Loucy (cell line): ENCODE measurements at regions not wholly inside any gene's neighbourhood (a gene's known extent, or its start where the extent isn't known, plus 50 kb on each side); places are given as distances from the start of the nearest gene placed in this dataset.
A peak's percentile ranks its signal among the peaks of the same experiment; 100 is the strongest.

Source experiments
- H2AFZ ChIP-seq: fragments of 200-600 bp; sonication (generic); 2 replicates; pipeline ENCODE4 v1.6.0; 2016; ENCODE audit warnings: antibody characterized with exemption, mild to moderate bottlenecking, low read length, moderate library complexity
- H3F3A ChIP-seq: fragments of 200-600 bp; 2 replicates; pipeline ENCODE4 v1.6.0; 2016; ENCODE audit warnings: antibody characterized with exemption, low read depth, mild to moderate bottlenecking
- H3K27me3 ChIP-seq: fragments of 200-600 bp; sonication (generic); 2 replicates; pipeline ENCODE4 v1.6.1; 2014; ENCODE audit warnings: low read length, mild to moderate bottlenecking; ENCODE audit not compliant: insufficient read depth, poor library complexity, severe bottlenecking
- H3K36me3 ChIP-seq: fragments of 200-600 bp; sonication (generic); 2 replicates; pipeline ENCODE4 v1.6.1; 2016; ENCODE audit warnings: low read length; ENCODE audit not compliant: insufficient read depth
- H3K4me1 ChIP-seq: fragments of 200-600 bp; sonication (generic); 2 replicates; pipeline ENCODE4 v1.5.1; 2014; ENCODE audit warnings: low read length, mild to moderate bottlenecking; ENCODE audit not compliant: insufficient read depth, poor library complexity, severe bottlenecking
- H3K4me2 ChIP-seq: fragments of 200-600 bp; sonication (generic); 2 replicates; pipeline ENCODE4 v1.6.0; 2014; ENCODE audit warnings: antibody characterized with exemption, low read length, low read depth, mild to moderate bottlenecking; ENCODE audit not compliant: poor library complexity, severe bottlenecking
- H3K4me3 ChIP-seq: fragments of 200-600 bp; sonication (generic); 2 replicates; pipeline ENCODE4 v1.5.1; 2014; ENCODE audit warnings: low read length, mild to moderate bottlenecking, mixed read lengths; ENCODE audit not compliant: poor library complexity, severe bottlenecking
- H3K79me2 ChIP-seq: fragments of 200-600 bp; sonication (generic); 2 replicates; pipeline ENCODE4 v1.6.1; 2014; ENCODE audit warnings: low read length; ENCODE audit not compliant: insufficient read depth
- H3K9ac ChIP-seq: fragments of 200-600 bp; sonication (generic); 2 replicates; pipeline ENCODE4 v1.6.0; 2014; ENCODE audit warnings: mild to moderate bottlenecking, low read depth, low read length, moderate library complexity; ENCODE audit not compliant: poor library complexity, severe bottlenecking
- H3K9me2 ChIP-seq: fragments of 200-600 bp; sonication (generic); replicated peaks from 2 replicates; pipeline ENCODE4 v1.6.1; 2016; ENCODE audit warnings: low read depth, low read length, mixed read lengths
- H3K9me3 ChIP-seq: fragments of 200-600 bp; sonication (generic); 2 replicates; pipeline ENCODE4 v1.6.1; 2014; ENCODE audit warnings: mild to moderate bottlenecking, antibody characterized with exemption, low read length, low read depth; ENCODE audit not compliant: insufficient read depth
- H4K20me1 ChIP-seq: fragments of 200-600 bp; sonication (generic); 2 replicates; pipeline ENCODE4 v1.6.0; 2014; ENCODE audit warnings: antibody characterized with exemption, low read length, mild to moderate bottlenecking; ENCODE audit not compliant: insufficient read depth, poor library complexity, severe bottlenecking
- EZH2phosphoT487 ChIP-seq: fragments of 200-600 bp; IDR thresholded peaks from 2 replicates; pipeline ENCODE4 v1.6.1; 2018; ENCODE audit warnings: antibody characterized with exemption, mild to moderate bottlenecking, moderate library complexity, borderline replicate concordance
- TF ChIP-seq, protein P1 (sequence below): fragments of 200-600 bp; sonication (generic); conservative IDR thresholded peaks from 2 replicates; pipeline ENCODE4 v1.5.1; 2014; ENCODE audit warnings: mild to moderate bottlenecking, antibody characterized with exemption, low read length

DNA sequence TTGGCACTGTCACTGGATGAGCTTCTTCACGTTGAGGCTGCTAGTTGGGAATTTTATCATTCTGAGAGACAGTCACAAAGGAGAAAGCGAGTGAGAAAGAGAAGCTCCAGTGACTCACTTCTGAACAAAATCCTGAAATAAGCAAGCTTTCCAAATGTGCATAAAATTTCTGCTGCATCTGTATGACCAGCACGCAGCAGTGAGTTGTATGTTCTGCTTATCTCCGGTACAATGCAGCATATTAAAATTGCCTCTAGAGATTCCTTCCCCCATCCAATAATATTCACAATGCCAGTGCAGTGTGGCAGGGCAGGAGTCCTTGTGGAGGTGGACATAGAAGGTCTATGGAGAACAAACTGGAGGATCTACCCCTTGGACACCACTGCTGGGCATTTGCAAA, 290.5 kb downstream of the ADGB start:
- Histone ChIP-seq H4K20me1 (no peaks in the 10 kb centered on the region), H3K79me2 (no peaks in the 10 kb centered on the region), H3K9ac (no peak overlapping the region), H3K36me3 (no peaks in the 10 kb centered on the region), H3K4me1 (peaks cover 7% of the 10 kb centered on the region), H3K27me3 (no peaks in the 10 kb centered on the region), H2AFZ (no peak overlapping the region), H3K4me3 (no peak overlapping the region), H3K4me2 (no peak overlapping the region), H3K9me2 (no peaks in the 10 kb centered on the region), H3F3A (no peaks in the 10 kb centered on the region), H3K9me3 (no peaks in the 10 kb centered on the region)
- TF ChIP-seq, protein P1, sequence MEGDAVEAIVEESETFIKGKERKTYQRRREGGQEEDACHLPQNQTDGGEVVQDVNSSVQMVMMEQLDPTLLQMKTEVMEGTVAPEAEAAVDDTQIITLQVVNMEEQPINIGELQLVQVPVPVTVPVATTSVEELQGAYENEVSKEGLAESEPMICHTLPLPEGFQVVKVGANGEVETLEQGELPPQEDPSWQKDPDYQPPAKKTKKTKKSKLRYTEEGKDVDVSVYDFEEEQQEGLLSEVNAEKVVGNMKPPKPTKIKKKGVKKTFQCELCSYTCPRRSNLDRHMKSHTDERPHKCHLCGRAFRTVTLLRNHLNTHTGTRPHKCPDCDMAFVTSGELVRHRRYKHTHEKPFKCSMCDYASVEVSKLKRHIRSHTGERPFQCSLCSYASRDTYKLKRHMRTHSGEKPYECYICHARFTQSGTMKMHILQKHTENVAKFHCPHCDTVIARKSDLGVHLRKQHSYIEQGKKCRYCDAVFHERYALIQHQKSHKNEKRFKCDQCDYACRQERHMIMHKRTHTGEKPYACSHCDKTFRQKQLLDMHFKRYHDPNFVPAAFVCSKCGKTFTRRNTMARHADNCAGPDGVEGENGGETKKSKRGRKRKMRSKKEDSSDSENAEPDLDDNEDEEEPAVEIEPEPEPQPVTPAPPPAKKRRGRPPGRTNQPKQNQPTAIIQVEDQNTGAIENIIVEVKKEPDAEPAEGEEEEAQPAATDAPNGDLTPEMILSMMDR = no peak
- no peak for TF ChIP-seq EZH2phosphoT487

DNA sequence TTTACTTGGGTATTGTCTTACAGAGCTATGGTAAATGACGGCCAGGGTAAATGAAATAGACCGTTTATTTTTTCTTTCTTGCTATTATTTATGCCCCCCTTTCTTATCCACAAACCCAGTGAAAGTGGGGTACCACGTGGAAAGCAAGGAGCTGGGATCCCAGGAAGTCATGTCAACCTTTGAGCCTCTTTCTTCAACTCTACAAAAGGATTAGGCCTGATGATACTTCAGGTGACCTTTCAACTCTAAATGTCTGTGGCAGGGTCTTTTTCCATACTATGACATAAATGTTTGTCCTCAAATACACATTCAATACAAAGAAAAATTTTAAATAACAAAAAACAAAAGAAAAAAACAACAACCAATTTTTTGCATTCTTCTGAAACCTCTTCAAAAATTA, 291.4 kb downstream of the ADGB start:
- H2AFZ ChIP-seq = no peak overlapping the region
- H3K79me2 ChIP-seq = no peaks in the 10 kb centered on the region
- no peak overlapping the region for H3K4me3 ChIP-seq
- no peaks in the 10 kb centered on the region for H3K36me3 ChIP-seq
- H3F3A ChIP-seq = no peaks in the 10 kb centered on the region
- no peak for TF ChIP-seq EZH2phosphoT487
- TF ChIP-seq, protein P1 = no peak
- H3K4me2 ChIP-seq = no peak overlapping the region
- H3K9me2 ChIP-seq = no peaks in the 10 kb centered on the region
- no peak overlapping the region for H3K9ac ChIP-seq
- H3K9me3 ChIP-seq = no peaks in the 10 kb centered on the region
- no peaks in the 10 kb centered on the region for H4K20me1 ChIP-seq
- no peaks in the 10 kb centered on the region for H3K27me3 ChIP-seq
- H3K4me1 ChIP-seq = peaks cover 7% of the 10 kb centered on the region

DNA sequence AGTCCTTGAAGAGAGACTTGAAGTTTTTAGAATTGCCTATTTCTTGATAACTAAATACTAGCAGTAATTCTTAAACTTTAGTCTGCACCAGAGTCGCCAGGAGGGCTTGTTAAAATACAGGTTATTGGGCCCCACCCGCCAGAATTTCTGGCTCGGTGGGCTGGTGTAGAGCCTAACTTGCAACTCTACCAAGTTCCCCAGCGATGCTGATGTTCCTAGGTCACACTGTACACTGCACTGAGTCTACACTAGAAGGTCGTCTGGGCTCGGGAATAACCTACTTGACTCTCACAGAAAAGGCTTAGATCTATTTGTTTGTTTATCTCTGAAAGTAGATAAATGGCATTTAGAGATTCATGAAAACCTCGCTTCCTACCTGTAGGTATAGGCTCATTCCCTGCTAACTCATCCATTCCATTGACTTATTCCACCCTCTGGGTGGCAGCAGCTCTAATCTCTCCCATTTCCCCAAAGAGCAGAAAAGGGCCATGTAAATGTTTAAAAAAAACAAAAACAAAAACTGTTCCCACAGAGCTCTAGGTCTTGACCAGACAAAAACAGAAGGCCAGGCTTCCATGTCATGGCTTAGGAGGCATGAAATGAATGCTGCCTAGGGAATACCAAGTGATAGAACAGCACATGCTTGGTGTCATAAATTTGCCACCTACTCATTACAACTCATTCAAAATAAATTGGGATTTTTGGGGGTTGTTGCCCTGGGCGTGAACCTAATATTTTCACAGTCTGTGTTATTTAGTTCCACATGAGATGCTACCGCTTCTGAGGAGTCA, 292.1 kb downstream of the ADGB start:
- H3K36me3 ChIP-seq = no peaks in the 10 kb centered on the region
- H2AFZ ChIP-seq = no peak overlapping the region
- no peaks in the 10 kb centered on the region for H3K27me3 ChIP-seq
- H3F3A ChIP-seq = no peaks in the 10 kb centered on the region
- no peaks in the 10 kb centered on the region for H3K9me3 ChIP-seq
- no peaks in the 10 kb centered on the region for H3K79me2 ChIP-seq
- no peak overlapping the region for H3K9ac ChIP-seq
- H3K4me1 ChIP-seq = peaks cover 7% of the 10 kb centered on the region
- no peaks in the 10 kb centered on the region for H4K20me1 ChIP-seq
- TF ChIP-seq, protein P1 = peak; percentile 24; the same call in 1 of the 2 replicates
- no peak for TF ChIP-seq EZH2phosphoT487
- no peak overlapping the region for H3K4me2 ChIP-seq
- no peaks in the 10 kb centered on the region for H3K9me2 ChIP-seq
- H3K4me3 ChIP-seq = no peak overlapping the region
